ENCODE measurements at regions not wholly inside any gene's neighbourhood (a gene's known extent, or its start where the extent isn't known, plus 50 kb on each side); places are given as distances from the start of the nearest gene placed in this dataset.

- no peak for TF ChIP-seq CTCF (IDR thresholded peaks at IDR 0.05)
- Histone ChIP-seq H3K4me3 (no peak overlapping the region), H3K36me3 (no peaks in the 10 kb centered on the region), H3K4me1 (peaks cover 48% of the 10 kb centered on the region), H3K27ac (no peak overlapping the region), H3K9me3 (no peaks in the 10 kb centered on the region), H3K27me3 (no peaks in the 10 kb centered on the region)
- intact Hi-C loops (cut with DNase I), result no loop called here
- ATAC-seq (no peak), DNase-seq (no peak)
These were observed 104.2 kb downstream of the ETS2 start for GRCh38 chr21:38909929-38910328.

GRCh38 chr21:38909109-38909508, 103.4 kb downstream of the ETS2 start:
- H3K36me3 ChIP-seq, result no peaks in the 10 kb centered on the region
- ATAC-seq (no peak), DNase-seq (no peak)
- H3K27ac ChIP-seq, result no peak overlapping the region
- no peaks in the 10 kb centered on the region for H3K9me3 ChIP-seq
- intact Hi-C loops (cut with DNase I), result no loop called here
- H3K27me3 ChIP-seq, result no peaks in the 10 kb centered on the region
- no peak overlapping the region for H3K4me3 ChIP-seq
- peaks cover 43% of the 10 kb centered on the region for H3K4me1 ChIP-seq
- no peak for TF ChIP-seq CTCF (IDR thresholded peaks at IDR 0.05)

GRCh38 chr21:38908537-38908936, 102.8 kb downstream of the ETS2 start:
- Histone ChIP-seq H3K4me1 (peaks cover 40% of the 10 kb centered on the region), H3K27ac (no peak overlapping the region), H3K4me3 (no peak overlapping the region), H3K27me3 (no peaks in the 10 kb centered on the region), H3K9me3 (no peaks in the 10 kb centered on the region), H3K36me3 (no peaks in the 10 kb centered on the region)
- intact Hi-C loops (cut with DNase I), result no loop called here
- DNase-seq, result no peak
- no peak for TF ChIP-seq CTCF (IDR thresholded peaks at IDR 0.05)
- no peak for ATAC-seq

GRCh38 chr21:38905752-38906151, 100.0 kb downstream of the ETS2 start:
- ATAC-seq, result no peak
- intact Hi-C loops (cut with DNase I), result no loop called here
- DNase-seq, result no peak
- no peak overlapping the region for H3K27ac ChIP-seq
- no peaks in the 10 kb centered on the region for H3K36me3 ChIP-seq
- no peaks in the 10 kb centered on the region for H3K27me3 ChIP-seq
- no peak for TF ChIP-seq CTCF (IDR thresholded peaks at IDR 0.05)
- peaks cover 26% of the 10 kb centered on the region for H3K4me1 ChIP-seq
- H3K4me3 ChIP-seq, result no peak overlapping the region
- H3K9me3 ChIP-seq, result no peaks in the 10 kb centered on the region

GRCh38 chr21:38905328-38905727, 99.6 kb downstream of the ETS2 start:
- no peaks in the 10 kb centered on the region for H3K27me3 ChIP-seq
- ATAC-seq (no peak), DNase-seq (no peak)
- no peak for TF ChIP-seq CTCF (IDR thresholded peaks at IDR 0.05)
- H3K36me3 ChIP-seq, result no peaks in the 10 kb centered on the region
- intact Hi-C loops (cut with DNase I), result no loop called here
- H3K9me3 ChIP-seq, result no peaks in the 10 kb centered on the region
- H3K4me3 ChIP-seq, result no peak overlapping the region
- H3K27ac ChIP-seq, result no peak overlapping the region
- peaks cover 22% of the 10 kb centered on the region for H3K4me1 ChIP-seq

- Histone ChIP-seq H3K27ac (peak overlapping the region; percentile 36), H3K27me3 (no peaks in the 10 kb centered on the region), H3K9me3 (no peaks in the 10 kb centered on the region), H3K36me3 (no peaks in the 10 kb centered on the region), H3K4me1 (peaks cover 13% of the 10 kb centered on the region), H3K4me3 (no peak overlapping the region)
- DNase-seq (no peak), ATAC-seq (no peak)
- intact Hi-C loops (cut with DNase I), result no loop called here
- TF ChIP-seq CTCF (IDR thresholded peaks at IDR 0.05), result no peak
These were observed 98.0 kb downstream of the ETS2 start for GRCh38 chr21:38903690-38904139.

Measured in upper lobe of right lung (tissue), 1 donor.